NK-92 treated with Interleukin-12 subunit alpha and Interleukin-12 subunit beta, amount 100 ng/mL, for 24 hours (cell line): ENCODE measurements at regions not wholly inside any gene's neighbourhood (a gene's known extent, or its start where the extent isn't known, plus 50 kb on each side); places are given as distances from the start of the nearest gene placed in this dataset.
"Not testable (repeated sequence)": the region's sequence is repeated elsewhere in the genome, so short reads cannot be mapped to it uniquely, and the experiment has no call there.

ENCODE experiments used
- DNase-seq: peaks from one replicate; lab custom pipeline; 2025; lab: John Stamatoyannopoulos, UW

DNA sequence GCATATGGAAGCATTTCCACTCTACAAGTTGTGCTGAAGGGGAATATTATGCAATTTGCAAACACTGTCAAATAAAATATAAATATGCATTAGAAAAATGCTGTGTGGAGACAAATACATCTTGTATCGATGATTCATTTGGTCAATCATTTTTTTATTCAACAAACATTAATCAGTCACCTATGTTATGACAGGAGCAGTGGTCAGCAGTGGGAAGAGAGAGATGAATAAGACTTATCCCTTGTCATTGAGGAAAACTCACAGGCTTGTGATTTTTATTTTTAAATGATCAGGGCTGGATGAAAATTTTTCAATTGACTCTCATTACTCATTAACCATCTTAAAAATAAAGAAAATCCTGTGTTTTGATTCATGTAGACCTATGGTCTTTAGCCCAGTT lies 574.1 kb downstream of the ACTL7B start:
- DNase-seq, result no peak

GRCh38 chr9:108278341-108278740 lies 577.4 kb downstream of the ACTL7B start:
- no peak for DNase-seq

GRCh38 chr9:108277216-108277615 lies 578.6 kb downstream of the ACTL7B start:
- DNase-seq, result no peak

DNA sequence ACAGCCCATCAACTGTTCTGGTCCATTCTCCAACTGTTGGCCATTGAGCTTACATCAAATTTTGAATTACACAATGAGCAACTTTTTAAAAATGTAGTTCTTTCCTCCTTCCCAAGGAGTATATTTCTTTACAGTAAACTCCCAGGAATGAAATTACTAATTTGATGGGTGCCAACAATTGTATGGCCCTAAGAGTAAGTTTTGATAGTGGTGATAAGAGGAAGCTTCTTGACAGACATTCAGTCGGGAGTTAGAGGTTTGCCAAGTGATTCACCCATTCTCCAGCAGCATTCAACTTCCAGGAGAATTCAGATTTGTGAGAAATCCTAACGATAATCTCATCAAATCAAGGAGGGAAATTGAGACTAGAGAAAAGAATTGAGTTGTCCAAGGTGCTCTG lies 579.9 kb downstream of the ACTL7B start:
- no peak for DNase-seq

DNA sequence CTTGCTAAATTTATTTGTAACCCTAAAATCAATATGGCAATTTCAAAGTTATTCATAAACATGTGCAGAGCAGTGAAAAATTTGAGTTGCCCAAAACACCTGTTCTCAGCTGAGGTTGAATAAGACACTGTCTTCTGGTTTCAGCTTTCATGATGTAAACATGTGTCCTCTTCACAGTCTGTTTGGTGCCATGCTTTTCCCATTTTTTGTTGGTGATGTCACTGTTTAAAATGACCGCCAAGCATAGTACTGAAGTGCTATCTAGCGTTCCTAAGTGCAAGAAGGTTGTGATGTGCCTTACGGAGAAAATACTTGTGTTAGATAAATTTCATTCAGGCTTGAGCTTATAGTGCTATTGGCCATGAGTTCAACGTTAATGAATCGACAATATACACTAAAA lies 580.8 kb downstream of the ACTL7B start:
- no peak for DNase-seq

DNA sequence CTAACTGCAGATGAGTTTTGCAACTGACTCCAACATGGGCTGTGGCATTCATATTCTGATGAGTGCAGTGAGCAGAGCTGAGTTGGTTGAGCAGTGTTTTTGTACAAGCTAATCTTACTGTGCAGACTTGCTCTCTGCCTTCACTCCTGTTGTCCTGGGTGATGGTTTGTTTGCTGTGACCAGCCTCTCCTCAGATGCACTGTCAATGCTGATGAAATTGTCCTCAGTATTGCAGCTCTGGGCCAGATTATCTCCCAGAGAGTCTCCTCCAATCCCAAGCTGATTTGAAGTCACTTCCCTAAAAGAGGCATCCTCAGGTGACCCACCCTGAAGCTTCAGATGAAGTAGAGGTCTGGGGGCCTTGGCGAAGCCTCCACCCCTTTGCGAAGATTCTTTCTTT lies 581.8 kb downstream of the ACTL7B start:
- DNase-seq, result no peak

DNA sequence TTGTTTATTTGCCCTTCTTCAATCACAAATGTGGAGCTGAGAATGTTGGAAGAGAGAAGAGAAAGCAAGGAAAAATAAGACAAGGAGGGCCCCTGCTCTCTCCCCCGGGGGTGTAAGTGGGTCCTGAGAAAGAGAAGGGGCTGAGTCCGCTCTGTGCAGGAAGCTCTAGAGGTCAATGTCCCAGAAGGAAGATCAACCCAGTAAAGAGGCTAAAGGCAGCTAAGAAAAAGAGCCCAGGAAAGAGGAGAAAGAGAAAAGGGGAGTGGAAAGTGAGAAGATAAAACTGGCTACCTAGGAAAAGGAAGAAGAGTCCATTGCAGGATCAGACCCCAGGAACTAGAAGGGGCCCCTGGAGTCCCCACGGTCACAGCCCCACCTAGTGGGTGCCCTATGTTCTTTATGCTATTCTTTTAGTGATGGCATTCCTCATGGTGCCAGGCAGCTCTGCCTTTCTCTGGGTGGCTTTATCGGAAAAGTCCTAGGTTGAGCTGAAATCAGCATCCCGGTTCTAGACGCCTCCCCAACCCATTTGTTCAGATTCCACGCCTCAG lies 583.4 kb downstream of the ACTL7B start:
- no peak for DNase-seq

- no peak for DNase-seq
These were observed 584.0 kb downstream of the ACTL7B start for GRCh38 chr9:108271646-108272348.

- no peak for DNase-seq
These were observed 584.5 kb downstream of the ACTL7B start for GRCh38 chr9:108271236-108271635.

GRCh38 chr9:108270561-108270960 lies 585.2 kb downstream of the ACTL7B start:
- DNase-seq, result no peak

- no peak for DNase-seq
These were observed 585.7 kb downstream of the ACTL7B start for GRCh38 chr9:108270051-108270450.

DNA sequence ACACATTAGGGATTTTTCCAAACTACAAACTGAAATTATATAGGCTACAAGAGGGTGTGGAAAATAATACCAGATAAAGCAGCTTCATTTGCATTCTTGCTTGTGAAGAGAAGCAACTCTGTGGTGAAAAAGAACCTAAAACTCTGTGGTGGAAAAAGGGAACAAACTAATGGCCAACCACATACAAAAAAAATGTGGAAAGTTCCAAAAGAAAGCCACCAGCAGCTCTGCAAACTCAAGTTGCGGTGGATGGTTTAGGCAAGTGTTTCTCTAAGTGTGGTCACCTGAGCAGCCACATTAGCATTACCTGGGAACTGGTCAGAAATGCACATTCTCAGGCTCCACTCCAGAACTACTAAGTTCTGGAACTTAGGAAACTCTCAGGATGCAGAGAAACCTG lies 586.4 kb downstream of the ACTL7B start:
- no peak for DNase-seq

- no peak for DNase-seq
These were observed 590.7 kb downstream of the ACTL7B start for GRCh38 chr9:108265065-108265464.

GRCh38 chr9:108264093-108264492 lies 591.7 kb downstream of the ACTL7B start:
- no peak for DNase-seq

DNA sequence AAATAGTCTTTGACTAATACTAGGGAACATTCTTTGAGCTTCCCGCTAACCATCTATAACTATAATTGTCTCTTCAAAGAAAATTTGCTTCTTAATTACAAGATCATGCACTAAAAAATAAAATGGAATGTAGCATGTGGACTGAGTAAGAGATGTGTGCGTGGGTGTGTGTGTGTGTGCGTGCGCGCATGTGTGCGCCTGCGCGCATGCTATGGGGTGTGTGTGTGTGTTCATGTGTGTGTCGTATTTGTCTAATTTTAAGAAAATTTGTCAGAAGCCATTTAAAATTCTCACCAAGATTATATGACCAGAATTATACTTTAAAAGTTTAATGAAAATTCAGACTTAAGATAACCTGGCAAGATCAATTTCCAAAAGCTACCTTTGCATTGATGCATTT lies 593.0 kb downstream of the ACTL7B start:
- DNase-seq, result no peak

- DNase-seq, result no peak
These were observed 595.7 kb downstream of the ACTL7B start for GRCh38 chr9:108259917-108260675.

GRCh38 chr9:108258640-108259039 lies 597.1 kb downstream of the ACTL7B start:
- no peak for DNase-seq

GRCh38 chr9:108257382-108257781 lies 598.4 kb downstream of the ACTL7B start:
- DNase-seq, result no peak

DNA sequence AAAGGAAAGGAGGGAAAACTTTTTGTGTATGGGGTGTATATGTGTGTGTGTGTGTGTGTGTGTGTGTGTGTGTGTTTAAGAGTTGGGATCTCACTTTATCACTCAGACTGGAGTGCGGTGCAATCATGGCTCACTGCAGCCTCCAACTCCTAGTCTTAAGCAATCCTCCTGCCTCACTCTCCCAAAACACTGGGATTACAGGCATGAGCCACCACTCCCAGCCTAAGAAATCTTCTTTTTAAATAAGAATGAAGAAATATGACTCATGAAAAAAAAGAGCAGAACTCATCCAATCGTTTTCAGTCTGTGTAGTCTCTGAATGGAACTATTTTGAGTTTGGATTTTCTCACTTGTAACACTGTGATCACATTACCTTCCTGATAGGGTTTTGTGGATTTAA lies 601.5 kb downstream of the ACTL7B start:
- no peak for DNase-seq

DNA sequence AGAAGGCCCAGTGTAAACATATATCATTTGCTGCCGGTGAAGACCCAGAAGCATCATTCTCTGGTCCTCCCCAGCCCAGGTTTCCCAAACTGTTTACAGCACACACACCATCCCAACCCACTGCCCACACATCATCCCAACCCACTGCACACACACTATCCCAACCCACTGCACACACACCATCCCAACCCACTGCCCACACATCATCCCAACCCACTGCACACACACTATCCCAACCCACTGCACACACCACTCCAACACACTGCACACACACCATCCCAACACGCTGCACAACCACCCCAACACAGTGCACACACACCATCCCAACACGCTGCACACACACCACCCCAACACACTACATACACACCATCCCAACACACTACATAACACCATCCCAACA lies 608.4 kb downstream of the ACTL7B start:
- not testable (repeated sequence) for DNase-seq

- no peak for DNase-seq
These were observed 609.9 kb downstream of the ACTL7B start for GRCh38 chr9:108245901-108246300.

- no peak for DNase-seq
These were observed 610.5 kb downstream of the ACTL7B start for GRCh38 chr9:108245331-108245730.

- no peak for DNase-seq
These were observed 611.1 kb downstream of the ACTL7B start for GRCh38 chr9:108244686-108245085.
